Osteocyte (in vitro differentiated cells): ENCODE measurements at regions not wholly inside any gene's neighbourhood (a gene's known extent, or its start where the extent isn't known, plus 50 kb on each side); places are given as distances from the start of the nearest gene placed in this dataset.

Experiments used
- DNase-seq: peaks from one replicate; pipeline ENCODE4 v3.0.0; 2021; ENCODE audit warnings: mixed read lengths; ENCODE audit not compliant: unreplicated experiment; ENCODE audit errors: extremely low spot score
- H3K27ac Mint-ChIP-seq: one replicate; pipeline ENCODE4 v1.8.0; 2021; ENCODE audit warnings: mild to moderate bottlenecking, mixed read lengths; ENCODE audit not compliant: unreplicated experiment
- H3K27me3 Mint-ChIP-seq: one replicate; pipeline ENCODE4 v1.8.0; 2021; ENCODE audit warnings: mixed read lengths; ENCODE audit not compliant: unreplicated experiment
- H3K36me3 Mint-ChIP-seq: one replicate; pipeline ENCODE4 v1.8.0; 2021; ENCODE audit warnings: mixed read lengths; ENCODE audit not compliant: unreplicated experiment
- H3K4me1 Mint-ChIP-seq: one replicate; pipeline ENCODE4 v1.8.0; 2021; ENCODE audit warnings: mixed read lengths; ENCODE audit not compliant: unreplicated experiment
- H3K4me3 Mint-ChIP-seq: one replicate; pipeline ENCODE4 v1.8.0; 2021; ENCODE audit warnings: mild to moderate bottlenecking, moderate library complexity, mixed read lengths; ENCODE audit not compliant: unreplicated experiment
- H3K9me3 Mint-ChIP-seq: one replicate; pipeline ENCODE4 v1.8.0; 2021; ENCODE audit warnings: mixed read lengths; ENCODE audit not compliant: unreplicated experiment
- CTCF ChIP-seq: fragments of 200-600 bp; sonication (generic); IDR thresholded peaks from 2 replicates; pipeline ENCODE4 v1.5.0; 2021; ENCODE audit warnings: antibody characterized with exemption, mild to moderate bottlenecking, moderate library complexity

- peaks cover 5% of the 10 kb centered on the region for H3K4me1 Mint-ChIP-seq
- no peak overlapping the region for H3K27ac Mint-ChIP-seq
- H3K27me3 Mint-ChIP-seq, result peaks cover 12% of the 10 kb centered on the region
- H3K9me3 Mint-ChIP-seq, result peaks cover 21% of the 10 kb centered on the region
- peaks cover 2% of the 10 kb centered on the region for H3K36me3 Mint-ChIP-seq
- no peak for DNase-seq
- TF ChIP-seq CTCF, result no peak
- no peak overlapping the region for H3K4me3 Mint-ChIP-seq
These were observed 57.8 kb upstream of the LIFR start for GRCh38 chr5:38613992-38614836.

- no peak overlapping the region for H3K4me3 Mint-ChIP-seq
- H3K27ac Mint-ChIP-seq, result no peak overlapping the region
- TF ChIP-seq CTCF, result no peak
- peaks cover 8% of the 10 kb centered on the region for H3K27me3 Mint-ChIP-seq
- H3K36me3 Mint-ChIP-seq, result peaks cover 2% of the 10 kb centered on the region
- H3K9me3 Mint-ChIP-seq, result peaks cover 23% of the 10 kb centered on the region
- no peak for DNase-seq
- H3K4me1 Mint-ChIP-seq, result peaks cover 5% of the 10 kb centered on the region
These were observed 58.6 kb upstream of the LIFR start for GRCh38 chr5:38615042-38615441.

GRCh38 chr5:38615981-38616451 lies 59.6 kb upstream of the LIFR start:
- Mint-ChIP-seq H3K27me3 (peaks cover 8% of the 10 kb centered on the region), H3K36me3 (peaks cover 2% of the 10 kb centered on the region), H3K9me3 (peaks cover 29% of the 10 kb centered on the region), H3K27ac (no peak overlapping the region), H3K4me3 (no peak overlapping the region), H3K4me1 (peaks cover 5% of the 10 kb centered on the region)
- no peak for TF ChIP-seq CTCF
- DNase-seq, result no peak

GRCh38 chr5:38618154-38618553 lies 61.7 kb upstream of the LIFR start:
- H3K4me1 Mint-ChIP-seq, result peaks cover 5% of the 10 kb centered on the region
- TF ChIP-seq CTCF, result no peak
- H3K27me3 Mint-ChIP-seq, result peaks cover 8% of the 10 kb centered on the region
- no peak overlapping the region for H3K27ac Mint-ChIP-seq
- H3K36me3 Mint-ChIP-seq, result peaks cover 2% of the 10 kb centered on the region
- no peak for DNase-seq
- peaks cover 29% of the 10 kb centered on the region for H3K9me3 Mint-ChIP-seq
- H3K4me3 Mint-ChIP-seq, result no peak overlapping the region

GRCh38 chr5:38621331-38621730 lies 64.9 kb upstream of the LIFR start:
- Mint-ChIP-seq H3K4me1 (peaks cover under 1% of the 10 kb centered on the region), H3K9me3 (peaks cover 29% of the 10 kb centered on the region), H3K36me3 (peaks cover 2% of the 10 kb centered on the region), H3K27me3 (peaks cover 6% of the 10 kb centered on the region), H3K4me3 (no peak overlapping the region), H3K27ac (no peak overlapping the region)
- TF ChIP-seq CTCF, result no peak
- DNase-seq, result no peak
